CD4-positive, alpha-beta T cell treated with Interleukin-12 subunit alpha and Interleukin-12 subunit beta, for 1 hour (primary cell): ENCODE measurements at regions not wholly inside any gene's neighbourhood (a gene's known extent, or its start where the extent isn't known, plus 50 kb on each side); places are given as distances from the start of the nearest gene placed in this dataset.
A peak's percentile ranks its signal among the peaks of the same experiment; 100 is the strongest.

Experiments used
- DNase-seq: peaks from one replicate; pipeline ENCODE4 v3.0.0-alpha.2; 2020

DNA sequence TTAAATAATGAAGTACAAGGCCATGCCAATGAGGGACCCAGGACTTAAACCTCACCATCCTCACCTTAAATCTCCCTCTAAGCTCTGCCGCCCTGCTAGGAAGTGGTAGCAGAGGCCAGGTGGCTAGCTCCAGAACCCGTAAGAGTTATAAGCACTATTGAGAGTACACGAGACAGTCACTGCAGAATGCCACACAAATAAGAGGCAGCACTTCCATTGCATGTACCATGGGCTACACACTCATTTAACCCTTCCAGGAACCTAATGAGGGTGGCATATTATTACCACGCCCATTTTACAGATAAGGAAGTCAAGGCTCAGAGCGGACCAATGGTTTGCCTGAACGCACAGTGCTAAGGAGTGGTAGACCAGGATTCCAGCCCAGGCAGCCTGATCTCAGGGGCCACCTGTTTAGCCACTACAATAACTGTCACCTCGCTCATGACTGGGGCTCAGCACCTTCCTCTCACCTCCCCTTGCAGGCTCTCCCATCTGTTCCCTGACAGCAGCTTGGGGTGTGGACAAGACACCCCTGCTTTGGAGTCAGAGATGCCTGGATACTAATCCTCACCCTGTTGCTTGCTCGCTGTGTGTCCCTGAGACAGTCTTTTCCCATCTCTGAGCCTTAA is 54.8 kb upstream of the ID3 start:
- DNase-seq, result no peak

- DNase-seq, result peak; percentile 48
Measured at GRCh38 chr1:23613191-23614031, 54.1 kb upstream of the ID3 start.

DNA sequence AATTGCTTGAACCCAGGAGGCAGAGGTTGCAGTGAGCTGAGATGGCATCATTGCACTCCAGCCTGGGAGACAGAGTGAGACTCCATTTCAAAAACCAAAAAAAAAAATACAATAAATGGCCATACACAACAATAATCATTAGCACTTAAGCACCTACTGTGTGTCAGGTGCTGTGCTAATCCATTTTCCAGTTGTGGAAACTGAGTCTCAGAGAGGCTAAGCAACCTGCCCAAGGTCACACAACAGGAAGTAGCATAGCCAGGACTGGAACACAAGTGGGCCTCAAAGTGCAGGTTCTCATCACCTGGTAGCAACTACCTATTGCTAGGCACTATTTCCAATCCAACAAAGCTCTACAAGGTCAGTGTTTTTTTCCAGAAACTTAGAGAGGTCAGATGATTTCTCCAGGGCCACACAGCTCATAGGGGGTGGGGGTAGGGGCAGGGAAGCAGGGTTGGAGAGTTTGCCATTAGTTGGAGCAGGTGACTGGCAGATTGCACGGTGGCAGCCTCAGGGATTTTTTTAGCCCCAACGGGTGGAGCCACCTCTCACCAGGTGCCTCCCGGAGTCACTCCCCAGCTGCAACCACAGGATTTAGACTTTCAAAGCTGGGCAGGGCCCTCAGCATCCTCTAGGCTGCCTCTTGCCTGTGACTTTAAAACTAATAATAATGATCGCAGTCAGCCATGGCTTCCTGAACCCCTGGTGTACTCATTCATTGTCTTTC is 52.5 kb upstream of the ID3 start:
- peak; percentile 53 for DNase-seq

GRCh38 chr1:23610677-23611076 is 51.4 kb upstream of the ID3 start:
- DNase-seq, result no peak

GRCh38 chr1:23609971-23610370 is 50.7 kb upstream of the ID3 start:
- no peak for DNase-seq
